Type B pancreatic cell (in vitro differentiated cells): ENCODE measurements at regions not wholly inside any gene's neighbourhood (a gene's known extent, or its start where the extent isn't known, plus 50 kb on each side); places are given as distances from the start of the nearest gene placed in this dataset.

Experiments used
- DNase-seq: peaks from one replicate; pipeline ENCODE4 v3.0.0; 2021; ENCODE audit warnings: mixed read lengths; ENCODE audit not compliant: unreplicated experiment; ENCODE audit errors: extremely low spot score
- H3K27ac Mint-ChIP-seq: 2 replicates; pipeline ENCODE4 v1.8.0; 2021; ENCODE audit warnings: mild to moderate bottlenecking, mixed read lengths
- H3K27me3 Mint-ChIP-seq: 2 replicates; pipeline ENCODE4 v1.8.0; 2021; ENCODE audit warnings: mixed read lengths
- H3K36me3 Mint-ChIP-seq: 2 replicates; pipeline ENCODE4 v1.8.0; 2021; ENCODE audit warnings: mixed read lengths
- H3K4me1 Mint-ChIP-seq: one replicate; pipeline ENCODE4 v1.8.0; 2021; ENCODE audit warnings: mixed read lengths; ENCODE audit not compliant: unreplicated experiment
- H3K4me3 Mint-ChIP-seq: 2 replicates; pipeline ENCODE4 v1.8.0; 2021; ENCODE audit warnings: mild to moderate bottlenecking, mixed read lengths
- H3K9me3 Mint-ChIP-seq: 2 replicates; pipeline ENCODE4 v1.8.0; 2021; ENCODE audit warnings: mixed read lengths
- TF ChIP-seq, protein P1 (sequence below): fragments of 200-600 bp; sonication (generic); conservative IDR thresholded peaks from 2 replicates; pipeline ENCODE4 v1.5.0; 2021; ENCODE audit warnings: antibody characterized with exemption, mild to moderate bottlenecking

DNA sequence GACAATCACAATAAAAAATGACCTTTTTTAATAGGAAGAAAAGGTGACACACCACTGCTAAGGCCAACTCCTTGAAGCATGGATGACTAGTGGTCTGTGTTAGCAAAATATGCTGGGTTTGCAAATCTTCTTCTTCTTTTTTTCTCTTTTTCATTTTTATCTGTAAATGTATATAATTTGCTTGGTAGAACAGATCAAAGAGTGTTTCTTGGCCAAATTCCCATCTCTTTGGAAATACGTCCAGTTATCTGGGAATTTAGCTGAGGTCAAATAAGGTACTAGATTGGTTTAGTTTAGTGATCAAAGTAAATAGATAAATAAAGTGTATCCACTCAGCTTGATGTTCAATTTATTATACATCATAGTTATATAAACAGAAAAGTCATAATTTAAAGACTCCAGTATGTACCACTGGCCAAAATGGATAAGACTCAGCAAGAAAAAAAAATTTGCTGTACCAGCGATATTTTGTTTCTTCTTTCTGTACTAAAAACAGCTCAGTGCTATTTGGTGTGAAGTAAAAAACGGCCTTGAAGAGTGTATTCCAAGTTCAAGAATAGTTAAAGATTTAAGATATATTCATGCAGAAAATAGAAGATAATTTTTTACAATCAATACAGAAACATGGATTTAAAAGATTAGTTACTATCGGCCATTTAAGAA lies 738.6 kb upstream of the PIK3C3 start:
- Mint-ChIP-seq H3K4me1 (peaks cover 3% of the 10 kb centered on the region), H3K4me3 (no peak overlapping the region), H3K9me3 (no peaks in the 10 kb centered on the region), H3K27ac (no peak overlapping the region), H3K36me3 (no peaks in the 10 kb centered on the region), H3K27me3 (no peaks in the 10 kb centered on the region)
- TF ChIP-seq, protein P1, sequence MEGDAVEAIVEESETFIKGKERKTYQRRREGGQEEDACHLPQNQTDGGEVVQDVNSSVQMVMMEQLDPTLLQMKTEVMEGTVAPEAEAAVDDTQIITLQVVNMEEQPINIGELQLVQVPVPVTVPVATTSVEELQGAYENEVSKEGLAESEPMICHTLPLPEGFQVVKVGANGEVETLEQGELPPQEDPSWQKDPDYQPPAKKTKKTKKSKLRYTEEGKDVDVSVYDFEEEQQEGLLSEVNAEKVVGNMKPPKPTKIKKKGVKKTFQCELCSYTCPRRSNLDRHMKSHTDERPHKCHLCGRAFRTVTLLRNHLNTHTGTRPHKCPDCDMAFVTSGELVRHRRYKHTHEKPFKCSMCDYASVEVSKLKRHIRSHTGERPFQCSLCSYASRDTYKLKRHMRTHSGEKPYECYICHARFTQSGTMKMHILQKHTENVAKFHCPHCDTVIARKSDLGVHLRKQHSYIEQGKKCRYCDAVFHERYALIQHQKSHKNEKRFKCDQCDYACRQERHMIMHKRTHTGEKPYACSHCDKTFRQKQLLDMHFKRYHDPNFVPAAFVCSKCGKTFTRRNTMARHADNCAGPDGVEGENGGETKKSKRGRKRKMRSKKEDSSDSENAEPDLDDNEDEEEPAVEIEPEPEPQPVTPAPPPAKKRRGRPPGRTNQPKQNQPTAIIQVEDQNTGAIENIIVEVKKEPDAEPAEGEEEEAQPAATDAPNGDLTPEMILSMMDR: no peak
- no peak for DNase-seq

DNA sequence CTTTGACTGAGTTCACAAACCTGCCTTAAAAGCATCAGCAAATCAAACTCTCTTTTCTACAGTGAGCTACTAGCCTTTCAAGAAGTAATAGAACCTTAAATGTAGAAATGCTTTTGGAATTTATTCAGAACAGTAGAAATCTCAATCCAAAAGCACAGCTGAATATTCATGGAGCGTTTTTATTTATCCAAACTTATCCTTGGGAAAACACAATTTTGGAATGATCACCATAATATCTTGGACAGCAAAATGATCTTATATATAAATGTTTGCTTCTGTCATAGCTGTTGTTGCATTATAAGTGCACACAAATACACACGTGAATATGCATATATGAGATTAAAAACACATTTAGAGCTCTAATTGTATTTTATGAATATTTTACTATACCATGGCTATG lies 747.3 kb upstream of the PIK3C3 start:
- TF ChIP-seq, protein P1: no peak
- H3K36me3 Mint-ChIP-seq: no peaks in the 10 kb centered on the region
- no peak overlapping the region for H3K27ac Mint-ChIP-seq
- H3K9me3 Mint-ChIP-seq: no peaks in the 10 kb centered on the region
- H3K4me1 Mint-ChIP-seq: peaks cover 1% of the 10 kb centered on the region
- H3K4me3 Mint-ChIP-seq: no peak overlapping the region
- no peaks in the 10 kb centered on the region for H3K27me3 Mint-ChIP-seq
- DNase-seq: no peak

DNA sequence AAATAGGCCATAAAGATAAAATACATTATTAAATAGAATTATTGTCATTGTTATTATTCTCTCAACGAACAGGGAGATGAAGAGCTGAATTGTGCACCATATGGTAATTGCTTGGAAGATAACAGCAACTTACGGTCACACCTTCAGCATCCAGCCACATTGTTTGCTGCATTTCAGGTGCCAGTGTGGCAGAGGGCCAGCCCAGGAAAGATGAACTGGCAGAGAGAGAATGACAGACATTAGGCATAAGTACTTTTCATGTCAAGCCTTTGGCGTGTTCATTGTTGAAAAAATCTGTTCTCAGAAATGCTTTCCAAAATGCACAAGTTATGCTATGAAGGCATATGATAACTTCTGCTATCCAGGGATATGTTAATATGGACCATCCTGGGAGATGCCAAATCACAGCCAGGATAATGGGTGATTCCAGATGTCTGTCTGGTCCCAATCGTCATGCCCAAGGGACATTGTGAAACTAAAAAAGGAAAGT lies 748.6 kb upstream of the PIK3C3 start:
- H3K36me3 Mint-ChIP-seq: no peaks in the 10 kb centered on the region
- no peaks in the 10 kb centered on the region for H3K27me3 Mint-ChIP-seq
- no peak overlapping the region for H3K4me3 Mint-ChIP-seq
- H3K9me3 Mint-ChIP-seq: no peaks in the 10 kb centered on the region
- H3K4me1 Mint-ChIP-seq: no peaks in the 10 kb centered on the region
- TF ChIP-seq, protein P1: no peak
- DNase-seq: no peak
- no peak overlapping the region for H3K27ac Mint-ChIP-seq

DNA sequence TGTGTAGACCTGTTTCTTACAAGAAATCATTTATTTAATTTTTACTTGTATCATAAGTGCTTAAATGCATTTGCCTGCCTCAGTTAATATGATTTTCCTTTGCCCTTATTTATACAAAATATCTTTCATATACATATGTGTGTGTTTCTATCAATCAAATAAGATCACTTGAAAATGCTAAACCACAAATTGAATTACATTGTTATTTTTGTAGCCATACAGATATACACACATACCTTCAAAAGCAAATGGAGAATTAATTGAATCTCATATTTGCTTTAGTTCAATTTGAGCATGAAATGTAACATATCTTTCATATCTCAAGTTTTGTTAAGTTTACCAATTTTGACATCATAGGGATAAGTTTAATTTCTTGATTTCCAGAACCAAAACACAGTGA lies 755.8 kb upstream of the PIK3C3 start:
- Mint-ChIP-seq H3K36me3 (no peaks in the 10 kb centered on the region), H3K27ac (no peak overlapping the region), H3K27me3 (no peaks in the 10 kb centered on the region), H3K9me3 (peaks cover 2% of the 10 kb centered on the region), H3K4me3 (no peak overlapping the region), H3K4me1 (no peaks in the 10 kb centered on the region)
- DNase-seq: no peak
- TF ChIP-seq, protein P1: no peak

DNA sequence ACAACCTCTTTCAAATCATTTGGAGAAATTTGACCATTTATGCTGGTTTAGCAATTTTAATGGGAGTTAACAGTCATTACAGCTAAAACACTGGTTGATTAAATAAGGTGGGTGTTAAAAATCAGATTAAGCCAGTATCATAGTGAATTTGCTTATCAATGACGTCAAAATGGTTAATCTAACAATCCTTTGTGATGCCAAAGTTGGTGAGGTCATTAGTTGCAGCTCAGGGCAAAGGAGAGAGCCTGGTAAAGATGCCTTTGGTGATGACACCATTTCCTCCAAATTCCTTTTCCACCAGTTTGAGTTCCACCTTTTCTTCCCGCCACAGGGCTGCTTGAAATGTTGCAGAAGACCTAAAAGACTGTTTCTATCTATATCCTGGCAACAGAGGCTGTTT lies 757.1 kb upstream of the PIK3C3 start:
- H3K9me3 Mint-ChIP-seq: peaks cover 5% of the 10 kb centered on the region
- no peak overlapping the region for H3K27ac Mint-ChIP-seq
- H3K4me1 Mint-ChIP-seq: no peaks in the 10 kb centered on the region
- no peak for DNase-seq
- H3K4me3 Mint-ChIP-seq: no peak overlapping the region
- TF ChIP-seq, protein P1: no peak
- H3K27me3 Mint-ChIP-seq: no peaks in the 10 kb centered on the region
- H3K36me3 Mint-ChIP-seq: no peaks in the 10 kb centered on the region
